IMR-90 (cell line): ENCODE measurements at regions not wholly inside any gene's neighbourhood (a gene's known extent, or its start where the extent isn't known, plus 50 kb on each side); places are given as distances from the start of the nearest gene placed in this dataset.
A peak's percentile ranks its signal among the peaks of the same experiment; 100 is the strongest.

Source experiments
- ATAC-seq: fragments of 200-7000 bp; cut with Tn5 transposase; 2 replicates; pipeline ENCODE4 v1.9.1; 2020; ENCODE audit warnings: low read depth, mild to moderate bottlenecking, moderate library complexity
- BruUV-seq: library from RNA; stranded (reverse); fragments of 400-500 nt; replicated peaks from 2 replicates; lab custom pipeline; 2021; lab: Mats Ljungman, UMichigan
- CTCF ChIA-PET: fragments of 300-600 bp; formaldehyde crosslinking; extraction: SDS; loops from one replicate; lab custom pipeline; 2021; ENCODE audit warnings: antibody characterized with exemption; lab: Yijun Ruan, JAX
- POLR2A ChIA-PET: fragments of 300-600 bp; sonication (Branson Sonifier 250); formaldehyde crosslinking; loops from one replicate; lab custom pipeline; 2022; ENCODE audit warnings: antibody characterized with exemption; ENCODE audit not compliant: unreplicated experiment; lab: Charles Lee
- DNase-seq: peaks from one replicate; pipeline ENCODE4 v3.0.0; 2013
- H2AFZ ChIP-seq: replicated peaks from 2 replicates; pipeline ENCODE3; 2013; ENCODE audit warnings: low read length, mild to moderate bottlenecking; ENCODE audit not compliant: poor library complexity
- H2AK5ac ChIP-seq: 2 replicates; pipeline ENCODE4 v1.6.1; 2013; ENCODE audit warnings: low read depth, low read length, inconsistent platforms
- H2AK9ac ChIP-seq: replicated peaks from 2 replicates; pipeline ENCODE3; 2013; ENCODE audit warnings: mild to moderate bottlenecking, low read depth, low read length, moderate library complexity; ENCODE audit not compliant: poor library complexity
- H2BK120ac ChIP-seq: 2 replicates; pipeline ENCODE4 v1.6.1; 2013; ENCODE audit warnings: low read depth, low read length, inconsistent platforms
- H2BK15ac ChIP-seq: 3 replicates; pipeline ENCODE4 v1.6.1; 2013; ENCODE audit warnings: low read depth, low read length, inconsistent platforms
- H2BK20ac ChIP-seq: 2 replicates; pipeline ENCODE4 v1.6.1; 2013; ENCODE audit warnings: low read depth, mild to moderate bottlenecking, inconsistent platforms, low read length, moderate library complexity
- H2BK5ac ChIP-seq: 2 replicates; pipeline ENCODE4 v1.6.1; 2013; ENCODE audit warnings: mild to moderate bottlenecking, low read depth, low read length, inconsistent platforms; ENCODE audit not compliant: poor library complexity, severe bottlenecking
- H3K14ac ChIP-seq: replicated peaks from 2 replicates; pipeline ENCODE4 v1.6.1; 2013; ENCODE audit warnings: low read depth, low read length, inconsistent platforms
- H3K18ac ChIP-seq: 2 replicates; pipeline ENCODE4 v1.6.1; 2013; ENCODE audit warnings: low read depth, low read length, control low read depth
- H3K23ac ChIP-seq: 2 replicates; pipeline ENCODE4 v1.6.1; 2013; ENCODE audit warnings: low read depth, low read length, inconsistent platforms
- H3K27ac ChIP-seq: 2 replicates; pipeline ENCODE4 v1.5.1; 2013; ENCODE audit warnings: mild to moderate bottlenecking, control low read depth, low read length; ENCODE audit not compliant: insufficient read depth
- H3K27me3 ChIP-seq: 2 replicates; pipeline ENCODE4 v1.6.1; 2013; ENCODE audit warnings: low read length; ENCODE audit not compliant: control insufficient read depth, insufficient read depth
- H3K36me3 ChIP-seq: 2 replicates; pipeline ENCODE4 v1.6.1; 2013; ENCODE audit warnings: low read length, mixed read lengths; ENCODE audit not compliant: control insufficient read depth, insufficient read depth
- H3K4ac ChIP-seq: 2 replicates; pipeline ENCODE4 v1.6.1; 2013; ENCODE audit warnings: low read depth, low read length, inconsistent platforms
- H3K4me1 ChIP-seq: 2 replicates; pipeline ENCODE4 v1.6.1; 2013; ENCODE audit warnings: low read length, mixed read lengths; ENCODE audit not compliant: control insufficient read depth, insufficient read depth
- H3K4me2 ChIP-seq: 2 replicates; pipeline ENCODE4 v1.6.1; 2013; ENCODE audit warnings: low read depth, mild to moderate bottlenecking, control low read depth, low read length, moderate library complexity
- H3K4me3 ChIP-seq: 2 replicates; pipeline ENCODE4 v1.5.1; 2013; ENCODE audit warnings: low read depth, mild to moderate bottlenecking, control low read depth, low read length, moderate library complexity; ENCODE audit not compliant: insufficient read depth
- H3K56ac ChIP-seq: 2 replicates; pipeline ENCODE4 v1.6.1; 2013; ENCODE audit warnings: low read length, inconsistent platforms; ENCODE audit not compliant: insufficient read depth; ENCODE audit errors: extremely low read depth
- H3K79me1 ChIP-seq, 2 experiments: 2 replicates each; pipeline ENCODE4 v1.6.1; 2013; ENCODE audit warnings: low read length in 2 of 2, inconsistent platforms in 1 of 2, low read depth in 1 of 2
- H3K9ac ChIP-seq: 2 replicates; pipeline ENCODE4 v1.6.1; 2013; ENCODE audit warnings: low read depth, low read length, control low read depth
- H3K9me1 ChIP-seq: 2 replicates; pipeline ENCODE4 v1.6.1; 2013; ENCODE audit warnings: low read length, inconsistent platforms; ENCODE audit not compliant: insufficient read depth
- H3K9me3 ChIP-seq: 2 replicates; pipeline ENCODE4 v1.6.1; 2013; ENCODE audit warnings: low read length; ENCODE audit not compliant: control insufficient read depth, insufficient read depth
- H4K20me1 ChIP-seq: 2 replicates; pipeline ENCODE4 v1.6.1; 2013; ENCODE audit warnings: low read length, inconsistent platforms; ENCODE audit not compliant: insufficient read depth
- H4K5ac ChIP-seq: 2 replicates; pipeline ENCODE4 v1.6.1; 2013; ENCODE audit warnings: mild to moderate bottlenecking, low read depth, low read length, control low read depth
- H4K8ac ChIP-seq, 2 experiments: 2 replicates each; pipeline ENCODE4 v1.6.1; 2013; ENCODE audit warnings: low read depth in 2 of 2, low read length in 2 of 2, control low read depth in 1 of 2, inconsistent platforms in 1 of 2
- H4K91ac ChIP-seq: 2 replicates; pipeline ENCODE4 v1.6.1; 2013; ENCODE audit warnings: low read depth, low read length, inconsistent platforms; ENCODE audit not compliant: insufficient read depth
- CHD1 ChIP-seq: IDR thresholded peaks from 2 replicates; pipeline ENCODE4 v1.6.1; 2012; ENCODE audit warnings: low read depth, low read length, improper control_type of control experiment
- MAFK ChIP-seq: IDR thresholded peaks from 2 replicates; pipeline ENCODE4 v1.6.1; 2012; ENCODE audit warnings: low read depth, low read length, improper control_type of control experiment
- dilution Hi-C: fragments of 300-500 bp; cut with HindIII; formaldehyde crosslinking; loops from one replicate; pipeline ENCODE4 v1.14.3; 2018; ENCODE audit warnings: low sequenced_read_pairs; ENCODE audit not compliant: unreplicated experiment
- in situ Hi-C: fragments of 300-500 bp; cut with MboI; formaldehyde crosslinking; loops from 3 replicates; pipeline ENCODE4 v1.14.3; 2019; ENCODE audit warnings: low sequenced_read_pairs, inconsistent platforms, mixed read lengths
- intact Hi-C: fragments of 100-400 bp; cut with micrococcal nuclease; formaldehyde crosslinking; loops from 2 replicates; pipeline ENCODE4 v1.10.0; 2022

GRCh38 chr1:199161319-199161680 lies 522.5 kb downstream of the PTPRC start:
- Histone ChIP-seq H3K18ac (no peak overlapping the region), H3K4ac (no peak overlapping the region), H3K9me1 (no peaks in the 10 kb centered on the region), H3K27ac (no peak overlapping the region), H3K4me3 (no peak overlapping the region), H4K91ac (no peak overlapping the region), H3K9ac (no peak overlapping the region), H3K4me2 (no peak overlapping the region), H3K9me3 (no peaks in the 10 kb centered on the region), H2AFZ (no peak overlapping the region), H2BK15ac (no peak overlapping the region), H3K36me3 (no peaks in the 10 kb centered on the region), H3K23ac (no peak overlapping the region), H2BK5ac (no peak overlapping the region), H4K5ac (no peak overlapping the region), H2BK20ac (no peak overlapping the region), H3K27me3 (no peaks in the 10 kb centered on the region), H3K14ac (no peak overlapping the region), H2AK5ac (no peak overlapping the region), H3K79me1 (no peaks in the 10 kb centered on the region), H3K4me1 (no peaks in the 10 kb centered on the region), H2AK9ac (no peak overlapping the region), H4K20me1 (no peaks in the 10 kb centered on the region), H2BK120ac (no peak overlapping the region), H4K8ac (no peak overlapping the region), H3K56ac (no peak overlapping the region)
- intact Hi-C loops = no loop called here
- BruUV-seq = no TSS peak
- CTCF ChIA-PET = no interaction called here
- dilution Hi-C loops = no loop called here
- in situ Hi-C loops = no loop called here
- POLR2A ChIA-PET = no interaction called here
- ATAC-seq = no peak
- no peak for DNase-seq
- TF ChIP-seq CHD1 = no peak
- TF ChIP-seq MAFK = peak; percentile 30; the same call in 1 of the 2 replicates
